NCI-H1436 (cell line): ENCODE measurements at regions not wholly inside any gene's neighbourhood (a gene's known extent, or its start where the extent isn't known, plus 50 kb on each side); places are given as distances from the start of the nearest gene placed in this dataset.
"Not testable (repeated sequence)": the region's sequence is repeated elsewhere in the genome, so short reads cannot be mapped to it uniquely, and the experiment has no call there.

Source experiments
- DNase-seq: peaks from one replicate; lab custom pipeline; 2025; lab: John Stamatoyannopoulos, UW

DNA sequence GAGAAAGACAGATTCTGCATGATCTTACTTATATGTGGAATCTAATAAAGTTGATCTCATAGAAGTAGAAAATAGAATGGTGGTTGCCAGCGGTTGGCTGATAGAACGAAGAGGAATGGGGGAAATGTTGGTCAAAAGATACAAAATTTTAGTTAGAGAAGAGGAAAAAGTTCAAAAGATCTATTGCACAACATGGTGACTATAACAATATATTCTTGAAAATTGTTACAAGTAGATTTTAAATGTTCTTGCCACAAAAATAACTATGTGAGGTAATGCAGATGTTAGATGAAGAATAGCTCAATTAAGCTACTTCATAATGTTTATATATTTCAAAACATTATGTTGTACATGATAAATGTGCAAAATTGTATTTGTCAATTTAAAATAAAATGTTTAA, 112.3 kb upstream of the SMIM30 start:
- DNase-seq: no peak

- DNase-seq: no peak
Observed at GRCh38 chr7:113217314-113217713, 99.0 kb upstream of the SMIM30 start.

- DNase-seq: no peak
Observed at GRCh38 chr7:113216038-113216437, 97.7 kb upstream of the SMIM30 start.

DNA sequence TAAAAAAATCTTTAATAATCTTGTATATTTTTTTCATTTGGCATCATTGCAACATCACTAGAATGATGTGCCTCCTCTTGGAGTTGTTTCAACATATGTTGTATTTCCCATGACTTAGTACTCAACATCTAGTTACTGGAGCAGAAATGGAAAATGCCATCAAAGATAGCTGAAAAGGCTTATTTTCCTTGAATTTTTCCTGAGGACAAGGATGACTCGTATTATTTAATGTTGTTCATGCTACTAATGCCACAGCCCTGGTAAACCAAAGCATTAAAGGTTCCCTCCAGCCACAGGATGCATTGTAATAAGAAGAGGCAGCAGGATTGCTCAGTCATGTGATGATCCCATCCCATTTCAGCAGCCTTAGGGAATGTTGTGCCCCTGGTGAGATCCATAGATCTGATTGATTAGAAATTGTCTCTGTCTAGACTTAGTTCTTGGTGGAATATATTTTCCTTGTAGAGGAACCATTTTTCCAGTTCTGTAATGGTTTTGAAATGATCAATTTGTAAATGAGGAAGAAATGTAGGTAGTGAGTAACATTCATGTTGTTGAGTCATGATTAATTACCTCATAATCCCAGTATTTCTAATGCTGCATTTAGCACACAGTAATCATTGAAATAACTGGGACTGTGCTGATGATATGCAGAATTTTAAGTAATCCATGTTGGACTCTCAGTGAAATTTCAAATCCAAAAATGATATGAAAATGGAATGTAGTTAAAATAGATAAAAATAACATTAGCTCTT, 91.3 kb upstream of the SMIM30 start:
- no peak for DNase-seq

DNA sequence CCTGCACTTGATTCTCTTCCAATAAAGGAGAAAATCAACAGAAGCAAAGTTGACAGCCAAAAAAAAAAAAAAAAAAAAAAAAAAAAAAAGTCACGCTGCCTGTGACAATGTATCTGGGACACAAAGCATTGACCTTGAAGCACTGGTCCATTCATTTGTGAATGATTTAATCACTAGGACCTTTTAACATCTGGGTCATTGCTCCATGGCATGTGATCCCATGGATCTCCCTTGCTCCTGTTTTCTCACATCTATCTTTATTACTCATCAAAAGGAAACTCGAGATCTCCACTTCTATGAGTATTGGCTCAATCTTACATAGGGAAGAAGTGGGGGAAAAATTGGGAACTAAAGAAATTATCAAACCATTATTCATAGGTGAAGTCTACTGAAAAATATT, 89.6 kb upstream of the SMIM30 start:
- DNase-seq: no peak

DNA sequence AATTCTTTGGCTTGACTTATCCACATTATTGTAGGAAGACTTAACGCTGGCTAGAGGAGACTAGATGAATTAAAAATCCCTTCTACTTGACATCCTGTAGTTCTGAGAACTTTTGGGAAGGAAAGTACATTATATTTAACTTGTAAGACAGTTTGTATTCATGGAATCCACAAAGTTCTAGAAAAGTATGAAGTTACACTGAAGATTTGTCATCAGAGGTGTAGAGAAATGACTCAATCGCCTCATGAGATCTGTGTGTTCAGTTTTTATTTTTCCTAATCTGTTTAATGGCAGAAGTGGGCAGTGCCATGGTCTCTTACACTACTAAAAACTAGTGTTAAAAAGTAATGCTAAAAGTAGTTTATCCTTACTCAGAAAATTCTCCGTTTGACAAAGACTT, 89.1 kb upstream of the SMIM30 start:
- no peak for DNase-seq

DNA sequence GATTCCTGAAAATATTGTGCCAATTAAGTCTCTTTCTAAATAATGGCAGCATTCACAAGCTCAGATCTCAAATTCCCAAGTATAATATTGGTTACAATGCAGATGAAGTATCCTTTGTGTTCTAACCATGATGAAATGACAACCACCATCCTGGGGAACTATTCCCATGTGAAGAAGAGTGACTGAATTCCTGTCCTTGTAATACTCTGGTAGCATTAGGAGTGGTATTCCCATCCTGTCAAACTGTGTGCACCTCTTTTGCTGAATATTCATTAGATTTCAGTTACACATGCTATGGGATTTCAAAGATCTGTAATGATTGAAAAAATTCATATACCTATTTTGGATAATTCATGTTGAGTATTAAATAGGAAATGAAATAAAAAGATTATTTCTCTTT, 86.1 kb upstream of the SMIM30 start:
- no peak for DNase-seq

DNA sequence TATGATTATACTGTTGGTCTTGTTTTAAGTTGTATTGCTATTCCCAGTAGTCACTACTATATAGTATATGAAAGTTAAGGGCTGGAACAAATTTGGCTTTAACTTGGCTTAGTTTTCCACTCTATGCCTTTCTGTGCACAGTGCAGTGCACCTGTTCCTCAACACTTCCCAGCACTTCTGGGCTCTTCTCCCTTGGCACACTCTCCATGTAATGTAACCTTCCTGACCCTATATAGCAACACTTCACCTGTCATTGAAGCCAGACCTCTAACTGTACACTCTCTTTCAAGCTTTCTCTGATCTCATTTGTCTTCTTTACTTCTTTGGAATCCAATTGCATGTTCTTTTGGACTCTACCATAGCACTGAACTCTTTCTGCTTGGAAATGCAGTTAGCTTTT, 83.9 kb upstream of the SMIM30 start:
- no peak for DNase-seq

DNA sequence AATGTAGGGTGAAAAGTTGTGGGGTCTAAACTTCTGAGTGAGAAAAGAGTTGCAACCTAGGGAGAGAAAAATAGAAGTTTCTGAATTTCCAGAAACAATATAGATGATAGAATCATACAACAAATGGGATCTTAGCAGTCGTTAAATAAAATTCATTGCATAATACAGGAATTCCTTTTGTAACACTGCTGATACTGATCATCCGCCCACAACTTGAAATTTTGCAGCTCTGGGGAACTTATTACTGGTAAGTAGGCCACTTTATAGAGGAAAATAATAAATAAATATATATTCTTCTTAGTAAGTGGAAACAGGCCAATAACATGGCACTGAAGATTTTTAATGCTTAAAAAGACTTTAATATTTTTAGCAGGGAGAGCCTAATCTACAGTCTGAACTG, 81.9 kb upstream of the SMIM30 start:
- no peak for DNase-seq

- DNase-seq: no peak
Observed at GRCh38 chr7:113199841-113200240, 81.5 kb upstream of the SMIM30 start.

DNA sequence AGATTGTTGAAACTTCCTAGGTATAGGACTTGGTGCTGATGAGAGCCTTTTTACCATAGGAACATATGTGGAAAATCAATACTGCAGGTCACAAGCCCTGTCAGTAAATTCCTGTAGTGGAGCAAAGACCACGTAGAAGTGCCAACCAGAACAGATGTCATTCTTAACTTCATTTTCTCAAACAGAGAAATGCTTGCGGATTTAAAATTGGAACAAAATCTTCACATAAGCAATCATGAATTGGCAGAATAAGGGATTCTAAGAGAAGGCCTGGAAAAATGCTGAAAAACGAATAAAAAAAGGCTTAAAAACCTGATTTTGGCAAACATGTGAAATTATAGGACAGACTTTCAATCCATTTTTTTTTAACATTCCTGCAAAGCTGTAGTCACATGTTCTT, 80.8 kb upstream of the SMIM30 start:
- DNase-seq: no peak

DNA sequence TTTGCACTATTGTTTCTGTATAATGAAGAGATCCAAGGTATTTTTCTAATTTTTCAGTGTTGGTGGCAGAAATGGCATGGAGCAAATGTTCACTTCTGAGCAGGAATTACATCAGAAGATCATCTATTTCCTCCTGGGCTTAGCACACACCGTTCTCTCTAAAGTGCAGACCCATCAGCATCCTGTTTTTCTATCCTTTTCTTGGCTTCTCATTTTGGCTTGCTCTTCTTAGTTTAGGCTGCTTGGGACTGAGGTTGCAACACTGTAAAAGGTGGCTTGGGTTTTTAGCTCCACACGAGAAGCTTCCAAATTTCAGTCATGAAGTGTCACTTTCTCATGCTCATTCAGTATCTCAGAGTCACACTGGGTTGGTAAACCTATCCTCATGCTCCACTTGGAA, 79.9 kb upstream of the SMIM30 start:
- no peak for DNase-seq

GRCh38 chr7:113197274-113197673, 78.9 kb upstream of the SMIM30 start:
- no peak for DNase-seq

DNA sequence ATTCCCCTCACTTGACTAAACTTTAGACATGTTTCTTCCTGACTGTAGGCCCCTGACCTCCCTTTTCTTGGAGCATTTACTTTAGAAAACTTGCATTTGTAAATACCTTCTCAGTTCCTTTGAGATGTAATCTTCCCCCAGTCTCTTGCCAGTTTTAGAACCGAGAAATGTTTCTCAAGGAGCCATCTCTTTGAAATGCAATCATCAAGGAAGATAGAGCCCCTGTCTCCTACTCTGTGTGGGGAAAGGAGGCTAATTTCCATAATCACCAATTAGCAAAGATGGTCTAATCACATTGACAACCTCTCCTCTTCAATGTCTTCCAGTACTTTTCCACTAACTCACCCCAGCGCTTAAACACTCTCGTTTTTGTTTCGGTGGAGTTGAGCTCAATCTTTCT, 70.0 kb upstream of the SMIM30 start:
- DNase-seq: no peak

- no peak for DNase-seq
Observed at GRCh38 chr7:113179313-113179712, 61.0 kb upstream of the SMIM30 start.

DNA sequence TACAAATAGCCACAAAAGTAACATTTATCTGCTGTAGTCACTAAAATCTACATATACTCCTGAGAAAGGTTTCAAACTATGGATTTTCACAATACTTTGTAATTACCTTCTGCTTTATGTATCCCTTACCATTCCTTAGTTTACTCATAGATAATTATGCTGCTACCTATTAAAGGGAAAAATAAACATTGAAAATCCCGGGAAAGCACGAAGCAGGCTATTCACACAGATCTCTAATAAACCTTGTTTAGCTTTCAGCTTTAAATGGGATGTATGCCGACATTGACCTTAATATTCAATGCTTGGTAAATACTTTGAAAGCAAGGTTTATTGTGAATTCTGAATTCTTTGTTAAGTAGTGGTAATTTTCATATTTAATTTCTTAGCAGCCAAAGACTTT, 58.5 kb upstream of the SMIM30 start:
- DNase-seq: no peak

DNA sequence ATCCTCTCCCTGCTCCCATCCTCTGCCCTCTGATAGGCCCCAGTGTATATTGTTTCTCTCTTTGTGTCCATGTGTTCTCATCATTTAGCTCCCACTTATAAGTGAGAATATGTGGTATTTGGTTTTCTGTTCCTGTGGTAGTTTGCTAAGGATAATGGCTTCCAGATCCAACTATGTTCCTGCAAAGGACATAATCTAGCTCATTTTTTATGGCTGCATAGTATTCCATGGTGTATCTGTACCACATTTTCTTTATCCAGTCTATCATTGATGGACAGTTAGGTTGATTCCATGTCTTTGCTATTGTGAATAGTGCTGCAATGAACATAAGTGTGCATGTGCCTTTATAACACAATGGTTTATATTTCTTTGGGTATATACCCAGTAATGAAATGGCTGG, 57.8 kb upstream of the SMIM30 start:
- DNase-seq: not testable (repeated sequence)

GRCh38 chr7:113175525-113176104, 57.3 kb upstream of the SMIM30 start:
- DNase-seq: no peak

GRCh38 chr7:113172726-113173125, 54.4 kb upstream of the SMIM30 start:
- no peak for DNase-seq

- no peak for DNase-seq
Observed at GRCh38 chr7:113170591-113170990, 52.2 kb upstream of the SMIM30 start.
